ENCODE measurements at regions not wholly inside any gene's neighbourhood (a gene's known extent, or its start where the extent isn't known, plus 50 kb on each side); places are given as distances from the start of the nearest gene placed in this dataset.

- TF ChIP-seq ZNF561 (tag by site-specific recombination; IDR thresholded peaks at IDR 0.05; ENCODE audit: borderline replicate concordance) (no peak), ZNF114 (tag by site-specific recombination; IDR thresholded peaks at IDR 0.05) (no peak), ZNF335 (tag by site-specific recombination; conservative IDR thresholded peaks at IDR 0.05) (no peak), CTCF (tag by site-specific recombination; IDR thresholded peaks at IDR 0.05) (no peak), ZNF707 (tag by site-specific recombination; IDR thresholded peaks at IDR 0.05) (no peak), REST (tag by site-specific recombination; IDR thresholded peaks at IDR 0.05) (no peak), KLF17 (tag by site-specific recombination; IDR thresholded peaks at IDR 0.05) (no peak), FEZF1 (tag by site-specific recombination; IDR thresholded peaks at IDR 0.05) (no peak), ZNF274 (IDR thresholded peaks at IDR 0.05; ENCODE audit: low read length) (no peak), ZNF274 (tag by site-specific recombination; IDR thresholded peaks at IDR 0.05; ENCODE audit: borderline replicate concordance) (no peak), KLF1 (tag by site-specific recombination; IDR thresholded peaks at IDR 0.05) (no peak), ZNF555 (tag by site-specific recombination; conservative IDR thresholded peaks at IDR 0.05) (no peak), ZNF610 (tag by site-specific recombination; IDR thresholded peaks at IDR 0.05; ENCODE audit: borderline replicate concordance) (no peak), ZNF146 (tag by site-specific recombination; IDR thresholded peaks at IDR 0.05) (no peak), ZSCAN5A (tag by site-specific recombination; IDR thresholded peaks at IDR 0.05) (no peak)
Observed at GRCh38 chr12:75820071-75820470, 211.5 kb downstream of the PHLDA1 start.
